HG02970 (cell line): ENCODE measurements at regions not wholly inside any gene's neighbourhood (a gene's known extent, or its start where the extent isn't known, plus 50 kb on each side); places are given as distances from the start of the nearest gene placed in this dataset.
"Not testable (repeated sequence)": the region's sequence is repeated elsewhere in the genome, so short reads cannot be mapped to it uniquely, and the experiment has no call there.

Experiments used
- ATAC-seq: cut with Tn5 transposase; IDR thresholded peaks from one replicate; pipeline ENCODE4 v1.9.1; 2021; ENCODE audit warnings: mild to moderate bottlenecking, moderate library complexity, moderate number of reproducible peaks; ENCODE audit not compliant: unreplicated experiment, low FRiP score

DNA sequence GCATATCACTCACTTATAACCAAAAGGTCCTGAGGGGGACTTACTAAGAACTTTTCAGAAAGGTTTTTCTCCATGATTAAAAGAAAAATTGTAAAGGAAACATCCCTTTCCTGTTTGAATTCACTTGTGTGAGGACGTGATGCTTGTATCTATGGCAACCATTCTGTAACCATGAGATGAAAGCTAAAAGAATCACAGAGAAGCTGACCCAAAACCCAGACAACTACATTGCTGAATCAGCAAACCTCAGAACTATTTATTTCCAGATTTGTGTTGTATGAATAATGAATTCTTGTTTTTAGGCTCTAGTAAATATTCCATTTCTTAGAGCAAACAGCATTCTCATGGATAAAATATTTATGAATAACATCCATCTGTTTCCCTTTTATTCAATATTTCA, 91.2 kb downstream of the RCHY1 start:
- no peak for ATAC-seq

DNA sequence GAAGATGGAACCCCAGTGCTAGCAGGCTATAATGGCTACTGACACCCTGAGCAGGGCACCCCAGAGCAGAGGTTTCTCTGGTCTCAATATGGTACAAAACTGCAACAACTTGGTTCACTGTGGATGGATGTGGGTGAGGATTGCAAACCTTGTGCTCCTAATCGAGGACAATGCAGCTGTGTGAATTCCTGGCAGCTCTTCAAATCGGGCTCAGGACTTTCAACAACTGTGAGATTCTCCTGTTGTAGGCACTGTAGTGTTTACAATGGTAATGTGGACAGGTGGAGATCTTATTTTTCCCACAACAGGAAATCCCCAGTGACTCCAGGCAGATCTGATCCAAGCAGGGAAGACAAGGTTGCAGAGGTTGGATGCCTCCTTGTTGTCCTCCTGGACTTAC, 101.5 kb downstream of the RCHY1 start:
- ATAC-seq = no peak

DNA sequence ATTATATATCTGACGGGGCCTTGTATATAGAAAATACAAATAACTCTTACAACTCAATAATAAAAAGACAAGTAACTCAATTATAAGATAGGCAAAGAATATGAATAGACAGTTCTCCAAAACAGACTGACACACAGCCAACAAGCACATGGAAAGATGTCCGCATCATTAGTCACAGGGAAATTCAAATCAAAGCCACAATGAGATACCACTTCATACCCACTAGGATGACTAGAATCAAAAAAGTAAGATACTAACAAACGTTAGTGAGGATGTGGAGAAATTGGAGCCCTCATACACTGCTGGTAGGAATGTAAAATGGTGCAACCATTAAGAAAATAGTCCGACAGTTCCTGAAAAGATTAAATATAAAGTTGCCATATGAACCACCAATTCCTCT, 115.7 kb downstream of the RCHY1 start:
- no peak for ATAC-seq

DNA sequence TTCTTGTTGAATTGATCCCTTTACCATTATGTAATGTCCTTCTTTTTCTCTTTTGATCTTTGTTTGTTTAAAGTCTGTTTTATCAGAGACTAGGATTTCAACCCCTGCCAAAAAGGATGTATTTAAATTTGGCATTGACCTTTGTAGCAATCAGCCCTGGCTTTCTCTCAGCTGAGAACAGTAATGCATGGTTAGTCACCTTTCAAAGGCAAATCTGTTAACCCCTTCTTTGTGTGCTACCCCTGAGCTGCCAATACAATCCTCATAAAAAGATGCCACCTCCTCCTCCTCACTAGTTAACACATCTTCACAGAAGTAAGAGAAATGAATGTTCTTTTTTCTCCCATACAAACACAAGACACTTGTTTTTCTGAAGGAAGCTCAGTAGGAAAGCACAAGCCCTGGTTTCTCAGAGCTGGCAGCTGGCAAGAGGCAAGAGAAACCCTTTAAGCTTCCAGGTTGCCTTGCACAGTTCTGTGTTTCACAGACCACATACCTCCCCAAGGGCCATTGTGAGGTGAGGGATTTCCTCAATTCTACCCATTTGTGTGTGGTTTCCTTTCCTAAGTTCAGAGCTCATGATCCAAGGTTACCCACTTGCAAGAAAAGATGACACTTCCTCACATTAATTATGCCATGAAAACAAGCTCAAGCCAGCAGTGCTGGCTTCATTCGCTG, 122.6 kb downstream of the RCHY1 start:
- no peak for ATAC-seq

DNA sequence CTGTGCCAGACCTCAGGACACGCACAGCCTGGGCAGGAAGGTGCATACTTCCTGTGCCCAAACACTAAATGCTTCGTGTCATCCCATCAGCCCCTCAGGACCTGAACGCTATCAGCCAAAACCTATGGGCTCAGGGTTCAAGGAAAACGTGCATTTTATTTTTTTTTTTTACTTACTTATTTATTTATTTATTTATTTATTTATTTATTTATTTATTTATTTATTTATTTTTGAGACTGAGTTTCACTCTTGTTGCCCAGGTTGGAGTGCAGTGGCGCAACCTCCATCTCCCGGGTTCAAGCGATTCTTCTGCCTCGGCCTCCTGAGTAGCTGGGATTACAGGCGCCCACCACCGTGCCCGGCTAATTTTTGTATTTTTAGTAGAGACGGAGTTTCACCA, 127.8 kb downstream of the RCHY1 start:
- ATAC-seq = not testable (repeated sequence)

DNA sequence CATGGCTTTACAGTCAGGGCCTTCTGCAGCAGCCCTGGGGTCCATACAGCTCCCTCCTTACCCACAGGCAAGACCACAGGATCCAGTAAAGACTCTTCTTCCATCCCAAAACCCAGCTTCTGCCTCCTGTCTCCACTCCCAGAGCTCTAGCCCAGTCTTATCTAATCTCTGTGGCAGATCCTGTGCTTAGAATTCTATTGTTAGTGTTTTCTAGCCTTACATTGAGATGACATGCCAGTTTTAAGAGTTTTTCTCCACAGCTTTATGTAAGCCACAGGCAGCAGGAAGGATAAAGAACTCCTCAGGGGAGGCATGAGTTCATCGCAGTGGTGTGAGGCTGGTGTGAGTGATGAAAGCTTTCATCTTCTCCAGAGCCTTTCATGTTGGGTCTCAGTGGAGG, 129.1 kb downstream of the RCHY1 start:
- no peak for ATAC-seq

DNA sequence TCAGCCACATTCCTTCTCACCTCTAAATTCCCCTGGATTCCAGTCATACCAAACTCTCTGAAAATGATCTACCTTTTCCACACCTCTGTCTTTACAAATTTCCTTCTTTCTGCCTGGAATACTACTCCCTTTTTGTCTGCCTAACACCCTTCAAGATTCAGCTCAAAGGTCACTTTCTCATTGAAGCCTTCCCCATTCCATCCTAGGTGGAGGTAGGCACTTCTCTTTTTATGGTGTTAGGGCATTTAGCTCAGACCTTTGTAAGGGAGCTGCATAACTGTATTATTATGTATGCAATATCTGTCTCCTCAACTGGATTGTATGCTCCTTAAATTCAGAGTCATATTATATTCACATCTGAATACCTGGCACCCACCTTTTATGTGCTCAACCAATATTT, 137.7 kb downstream of the RCHY1 start:
- no peak for ATAC-seq

DNA sequence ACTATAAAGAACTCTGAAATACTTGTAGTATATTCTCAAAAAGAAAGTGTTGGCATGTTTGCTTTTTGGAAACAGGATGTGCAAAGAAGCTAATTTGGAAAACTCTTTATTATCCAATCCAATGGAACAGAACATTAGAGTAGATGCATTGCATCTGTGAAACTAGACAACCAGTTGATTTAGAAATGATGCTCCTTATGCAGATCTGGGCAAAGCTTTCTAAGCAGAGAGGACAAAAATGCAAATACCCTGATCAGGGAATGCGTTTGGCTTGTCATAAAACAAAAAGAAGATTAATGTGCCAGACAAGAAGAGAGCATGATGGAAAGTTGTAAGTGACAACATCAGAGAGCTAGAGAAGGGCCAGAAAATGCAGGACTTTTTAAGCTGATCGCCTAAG, 142.3 kb downstream of the RCHY1 start:
- no peak for ATAC-seq

DNA sequence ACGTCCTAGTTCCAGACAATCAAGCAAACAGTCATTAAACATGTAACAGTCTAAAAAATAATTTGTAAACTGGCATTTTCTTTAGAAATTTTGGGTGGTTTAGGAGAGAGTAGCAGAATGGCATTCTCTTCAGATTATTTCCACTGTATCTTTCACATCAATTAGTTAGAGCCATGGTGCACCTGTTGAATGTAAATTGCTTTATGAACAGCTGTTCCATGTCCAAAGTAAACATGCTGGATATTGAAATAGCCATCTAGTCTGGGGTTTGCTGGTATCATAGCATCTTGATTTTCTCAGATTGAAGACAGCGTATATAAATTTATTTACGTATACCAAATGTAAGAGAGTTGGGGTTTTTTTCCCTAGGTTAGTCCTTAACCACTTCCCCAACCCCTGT, 143.6 kb downstream of the RCHY1 start:
- no peak for ATAC-seq

DNA sequence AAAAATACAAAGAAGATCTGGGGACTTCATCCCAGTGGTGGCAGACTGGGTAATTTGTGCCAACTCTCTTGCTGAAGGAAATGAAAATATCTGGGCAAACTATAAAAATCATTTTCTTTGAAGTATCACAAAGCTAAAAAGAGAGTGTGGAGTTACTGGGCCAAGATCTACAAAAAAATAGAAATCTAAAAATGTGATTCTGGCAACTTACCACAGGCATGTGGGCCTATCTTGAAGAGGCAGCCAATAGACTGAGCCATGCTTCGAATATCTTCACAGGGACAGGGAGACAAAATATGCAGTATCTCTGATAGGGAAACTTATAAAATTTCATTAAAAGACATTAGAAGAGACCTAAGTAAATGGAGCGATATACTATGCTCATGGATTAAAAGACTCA, 168.8 kb downstream of the RCHY1 start:
- no peak for ATAC-seq

DNA sequence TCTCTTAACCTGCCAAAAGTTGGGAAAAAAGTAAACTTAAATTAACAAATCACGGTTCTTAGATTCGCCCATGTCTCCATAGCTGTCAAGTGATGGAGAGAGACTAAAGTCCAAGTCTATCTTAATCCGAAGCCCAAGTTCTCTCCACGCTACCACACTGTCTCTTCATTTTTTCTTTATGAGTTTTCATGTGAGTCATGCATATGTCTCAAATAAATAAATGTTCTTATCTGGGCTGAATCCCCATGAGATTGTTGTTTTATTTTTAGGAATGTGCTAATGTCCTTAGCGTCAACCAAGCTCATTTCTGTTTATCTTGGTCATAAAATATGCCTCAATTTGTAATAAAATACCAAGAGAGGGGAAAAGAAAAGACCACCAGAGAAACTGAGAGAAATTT, 169.3 kb downstream of the RCHY1 start:
- ATAC-seq = no peak

DNA sequence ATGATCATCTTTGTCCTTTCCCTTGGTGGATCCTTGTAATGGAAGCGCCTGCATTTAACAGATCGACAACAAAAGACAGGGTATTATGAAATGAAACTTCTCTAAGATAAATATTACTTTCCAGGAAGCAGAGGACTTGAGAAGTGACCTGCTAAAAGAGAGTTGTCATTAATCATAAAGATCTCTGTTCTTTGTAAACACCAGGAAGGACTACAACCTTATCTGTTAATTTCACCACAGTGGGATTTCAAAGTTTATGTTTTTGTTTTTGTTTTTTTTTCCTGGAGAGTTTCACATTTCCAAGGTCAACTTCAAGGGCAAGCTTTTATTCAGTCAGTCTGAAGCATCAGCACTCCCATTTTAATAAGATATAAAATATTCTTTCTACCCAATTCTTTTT, 170.9 kb downstream of the RCHY1 start:
- no peak for ATAC-seq

DNA sequence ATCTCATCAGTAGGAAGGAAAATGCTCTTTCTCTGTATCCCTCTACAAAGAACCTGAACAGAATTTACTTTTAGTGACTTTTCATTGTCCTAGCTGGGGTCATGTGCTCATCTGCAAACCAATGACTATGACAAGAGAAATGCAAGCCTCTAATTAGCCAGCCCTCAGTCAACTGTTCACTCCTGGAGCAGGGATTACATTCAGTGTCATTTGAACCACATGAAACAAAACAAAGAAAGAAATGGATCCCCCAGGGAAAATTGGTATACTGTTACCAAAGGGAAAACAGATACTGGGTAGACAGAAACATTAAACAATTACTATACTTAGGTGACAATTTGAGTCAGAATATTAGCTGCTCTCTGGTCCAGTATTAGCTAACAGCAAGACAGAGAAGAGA, 173.6 kb downstream of the RCHY1 start:
- no peak for ATAC-seq

DNA sequence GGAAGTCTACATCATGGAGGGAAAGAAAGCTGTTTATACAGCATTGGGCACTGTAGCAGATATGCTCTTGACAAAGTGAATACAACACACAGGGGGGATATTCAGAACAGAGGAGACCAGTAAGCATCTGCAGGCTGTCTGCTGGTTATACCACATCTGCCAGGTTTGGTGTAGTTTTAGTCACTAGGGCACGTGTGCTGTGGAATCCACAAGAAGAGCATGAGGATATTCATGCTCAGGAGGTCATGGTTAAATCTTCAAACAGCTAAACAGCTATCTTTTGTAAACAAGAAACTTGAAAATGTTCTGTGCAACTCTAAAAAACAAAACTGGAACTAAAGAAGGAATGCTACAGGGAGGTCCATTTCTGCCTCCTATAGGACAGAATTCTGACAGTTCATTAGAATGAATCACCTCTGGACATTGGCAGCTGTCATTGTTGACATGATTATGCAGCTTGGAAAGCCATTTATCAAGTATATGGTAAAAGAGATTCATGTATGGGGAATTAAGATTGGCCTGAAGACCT, 175.8 kb downstream of the RCHY1 start:
- ATAC-seq = no peak

DNA sequence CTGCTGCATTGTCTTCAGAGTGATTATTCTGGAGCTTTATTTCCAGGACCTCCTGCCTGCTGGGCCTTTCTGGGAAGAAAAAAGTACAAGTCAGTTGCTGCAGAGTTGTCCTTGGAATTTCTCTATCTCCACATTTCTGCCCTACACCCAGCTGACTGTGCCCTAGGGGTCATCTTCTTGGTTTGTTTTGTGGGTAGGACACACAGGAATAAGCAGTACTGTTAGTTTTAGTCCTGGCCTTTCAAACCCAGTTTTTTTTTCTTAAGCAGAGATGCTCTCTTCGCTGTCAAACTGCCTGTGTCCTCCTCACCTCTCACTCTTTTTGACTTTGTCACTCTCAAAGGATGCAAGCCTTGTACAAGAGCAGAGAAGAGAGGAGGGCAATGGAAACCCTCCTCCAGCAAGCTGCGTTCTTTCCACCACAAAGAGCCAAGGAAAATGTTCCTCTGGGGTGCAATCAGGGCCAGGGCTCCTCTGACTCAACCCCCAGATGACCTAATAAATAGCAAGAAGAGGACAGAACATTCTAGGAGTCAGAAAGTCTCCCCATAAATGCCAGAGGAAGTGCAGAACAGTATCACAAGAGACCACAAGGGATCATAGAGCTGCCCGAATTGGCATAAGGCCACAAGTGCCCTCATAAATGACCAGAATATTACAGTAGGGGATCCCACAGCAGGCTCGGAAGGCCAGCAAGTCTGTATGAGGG, 186.2 kb downstream of the RCHY1 start:
- no peak for ATAC-seq

DNA sequence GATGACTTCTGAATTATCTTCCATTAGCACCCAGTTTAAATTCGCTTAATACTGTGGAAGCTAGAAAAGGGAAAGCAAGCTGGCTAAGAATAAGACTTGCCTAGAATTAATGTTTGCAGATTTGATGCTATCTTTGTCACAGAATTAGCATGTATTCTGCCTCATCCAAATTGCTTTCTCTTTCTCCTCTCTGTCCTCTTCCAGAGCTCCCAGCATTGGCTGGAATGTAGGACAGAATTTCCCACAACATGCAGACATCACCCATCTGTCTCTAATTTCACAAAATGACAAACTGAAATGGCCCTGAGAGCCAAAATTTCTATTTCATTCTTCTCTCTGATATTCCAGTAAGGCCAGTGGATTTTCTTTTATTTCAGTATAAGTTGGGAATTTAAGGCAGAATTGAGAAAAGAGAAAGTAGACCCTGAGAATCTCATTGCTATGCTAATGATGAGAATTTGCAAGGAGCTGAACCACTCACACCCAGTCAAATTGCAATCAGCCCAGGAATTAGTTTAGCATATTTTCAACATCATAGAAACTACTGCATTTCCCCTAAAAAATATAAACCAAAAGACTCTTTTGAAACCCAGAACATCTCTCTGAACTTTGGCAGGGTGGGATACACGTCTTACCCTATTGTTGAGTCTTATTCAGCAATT, 188.8 kb downstream of the RCHY1 start:
- ATAC-seq = no peak

DNA sequence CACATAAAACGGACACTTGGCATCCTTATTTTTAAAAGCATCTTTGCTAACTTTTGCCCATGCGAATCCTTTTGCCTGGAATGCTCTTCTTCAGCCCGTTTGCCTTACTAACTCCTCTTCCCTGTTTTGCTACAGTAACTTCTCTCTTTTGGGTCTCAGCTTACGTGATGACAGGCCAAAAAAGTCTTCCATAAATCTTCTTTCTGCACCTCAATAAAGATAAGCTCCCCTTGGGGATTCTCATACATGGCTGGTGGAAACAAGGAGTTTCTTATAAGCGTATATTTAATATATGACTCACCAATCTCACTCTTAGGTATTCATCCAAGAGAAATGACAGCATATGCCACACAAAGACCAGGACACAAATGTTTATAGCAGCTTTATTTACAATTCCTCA, 192.7 kb downstream of the RCHY1 start:
- ATAC-seq = no peak

DNA sequence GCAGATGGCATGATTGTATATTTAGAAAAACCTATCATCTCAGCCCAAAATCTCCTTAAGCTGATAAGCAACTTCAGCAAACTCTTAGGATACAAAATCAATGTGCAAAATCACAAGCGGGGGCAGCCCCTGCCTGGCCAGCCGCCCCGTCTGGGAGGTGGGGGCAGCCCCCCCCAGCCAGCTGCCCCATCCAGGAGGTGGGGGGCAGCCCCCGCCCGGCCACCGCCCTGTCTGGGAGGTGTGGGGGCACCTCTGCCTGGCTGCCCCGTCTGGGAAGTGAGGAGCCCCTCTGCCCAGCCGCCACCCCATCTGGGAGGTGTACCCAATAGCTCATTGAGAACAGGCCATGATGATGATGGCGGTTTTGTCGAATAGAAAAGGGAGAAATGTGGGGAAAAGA, 196.6 kb downstream of the RCHY1 start:
- ATAC-seq = not testable (repeated sequence)

DNA sequence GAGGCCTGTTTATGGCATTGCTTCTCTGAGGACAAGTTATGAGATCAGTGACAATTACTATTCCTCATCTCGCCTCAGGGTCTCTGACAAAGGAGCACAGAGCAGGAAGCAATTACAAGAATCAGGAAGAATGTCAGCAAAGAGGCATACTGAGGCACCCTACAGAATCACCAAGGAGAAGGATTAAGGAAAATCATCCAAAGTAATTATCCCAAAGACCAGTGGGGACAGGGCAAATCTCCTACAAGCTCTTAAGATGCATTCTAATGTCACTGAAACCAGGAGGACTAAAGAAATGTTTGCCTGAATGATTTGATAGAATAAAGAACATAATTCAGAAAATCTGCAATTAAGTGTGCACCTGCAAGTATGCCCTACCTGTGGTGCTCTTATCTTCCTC, 206.2 kb downstream of the RCHY1 start:
- no peak for ATAC-seq

DNA sequence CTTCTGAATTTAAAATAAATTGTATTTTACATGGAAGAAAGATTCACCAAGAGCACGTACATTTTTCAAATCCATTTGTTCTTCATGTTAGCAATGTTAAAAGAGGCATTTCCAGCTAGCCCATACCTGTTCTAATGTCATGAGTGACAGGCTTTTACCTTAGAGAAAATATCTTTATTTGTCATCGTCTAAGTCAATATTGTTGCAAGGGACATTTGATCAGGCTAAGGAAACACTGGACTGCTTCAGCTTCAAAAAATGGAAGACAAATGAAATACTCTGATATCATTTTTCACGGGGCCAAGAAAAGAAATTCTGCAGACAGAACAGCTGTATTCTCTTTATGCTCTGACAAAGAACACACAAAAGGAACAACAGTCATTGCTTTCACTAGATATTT, 207.7 kb downstream of the RCHY1 start:
- ATAC-seq = no peak

DNA sequence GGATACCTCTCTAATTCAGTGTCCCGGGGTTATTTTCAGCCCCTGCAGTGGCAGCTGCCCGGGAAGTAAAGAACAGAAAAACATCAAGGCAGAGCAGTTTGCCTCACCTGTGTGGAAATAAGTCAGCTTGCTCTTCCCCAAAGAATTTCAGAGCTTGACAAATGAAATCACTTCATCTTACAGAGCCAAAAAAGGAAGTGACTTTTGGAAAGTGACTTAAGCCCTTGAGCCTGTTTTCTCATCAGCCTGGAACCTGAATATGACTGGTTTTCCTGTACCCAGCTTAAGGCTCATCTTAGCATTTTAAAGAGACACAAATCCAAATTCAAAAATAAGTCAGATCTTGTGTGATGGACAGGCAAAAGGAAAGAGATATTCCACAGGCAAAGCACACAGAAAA, 211.6 kb downstream of the RCHY1 start:
- no peak for ATAC-seq
